Tibial nerve (tissue), 4 donors: ENCODE measurements at regions not wholly inside any gene's neighbourhood (a gene's known extent, or its start where the extent isn't known, plus 50 kb on each side); places are given as distances from the start of the nearest gene placed in this dataset.
A peak's percentile ranks its signal among the peaks of the same experiment; 100 is the strongest.

Experiments used
- DNase-seq, 2 donors: peaks; one replicate each; pipeline ENCODE4 v3.0.0-alpha.2; 2019; ENCODE audit warnings: low spot score in 2 of 2
- H3K27ac ChIP-seq, 4 donors: fragments of 200-600 bp; sonication (generic) in 3 of 4; one replicate each; pipeline ENCODE4 v1.5.1; 2017 to 2019; ENCODE audit warnings: mild to moderate bottlenecking in 1 of 4
- H3K27me3 ChIP-seq, 2 donors: fragments of 200-600 bp; sonication (generic) in 1 of 2; one replicate each; pipeline versions ENCODE4 v1.5.1 to v1.6.0; 2017 to 2019
- H3K36me3 ChIP-seq, 3 donors: fragments of 200-600 bp; sonication (generic); one replicate each; pipeline ENCODE4 v1.5.1; 2018 to 2019
- H3K4me1 ChIP-seq, 4 donors: fragments of 200-600 bp; sonication (generic) in 3 of 4; one replicate each; pipeline ENCODE4 v1.5.1; 2017 to 2019
- H3K4me3 ChIP-seq, 4 donors: fragments of 200-600 bp; sonication (generic) in 3 of 4; one replicate each; pipeline ENCODE4 v1.5.1; 2017 to 2019; ENCODE audit warnings: mild to moderate bottlenecking in 1 of 4, moderate library complexity in 1 of 4
- H3K9me3 ChIP-seq, 4 donors: fragments of 200-600 bp; sonication (generic) in 3 of 4; one replicate each; pipeline ENCODE4 v1.5.1; 2017 to 2019
- EP300 ChIP-seq, 2 donors: sonication (generic); formaldehyde crosslinking; IDR thresholded peaks; one replicate each; pipeline ENCODE4 v1.6.1; 2017; ENCODE audit warnings: antibody characterized with exemption in 2 of 2, mild to moderate bottlenecking in 1 of 2
- POLR2A ChIP-seq, 2 donors: fragments of 450-650 bp; IDR thresholded peaks; one replicate each; pipeline ENCODE4 v1.6.1; 2017; ENCODE audit warnings: antibody characterized with exemption in 2 of 2, mild to moderate bottlenecking in 2 of 2, moderate library complexity in 2 of 2
- WGBS, 2 donors: methylation state at CpG; one replicate each; pipeline ENCODE4 v1.1.5; 2018; 5-methylcytosine and 5-hydroxymethylcytosine counted together
- TF ChIP-seq, protein P1 (sequence below), 5 experiments: fragments of 200-600 bp in 3 of 5; fragments of 450-650 bp in 2 of 5; sonication (generic) in 3 of 5; IDR thresholded peaks; one replicate each; pipeline ENCODE4 v1.5.1; 2016 to 2019; ENCODE audit warnings: antibody characterized with exemption in 5 of 5, mild to moderate bottlenecking in 3 of 5, moderate library complexity in 2 of 5

DNA sequence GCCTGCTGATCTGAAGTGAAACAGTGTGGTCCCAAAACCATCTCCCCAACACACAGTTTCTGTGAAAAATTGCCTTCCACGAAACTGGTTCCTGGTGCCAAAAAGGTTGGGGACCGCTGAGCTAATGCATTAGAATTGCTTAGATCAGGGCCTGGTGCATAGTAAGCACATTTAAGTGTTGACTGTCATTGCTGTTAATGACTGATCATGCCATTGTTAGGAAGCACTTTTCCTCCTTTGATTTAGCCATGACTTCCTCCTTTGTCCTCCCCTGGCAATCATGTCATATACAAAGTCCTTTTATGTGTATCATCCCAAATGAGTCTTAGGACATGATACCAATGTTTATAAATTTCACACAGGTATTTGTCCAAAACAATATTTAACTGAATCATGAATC, 81.5 kb upstream of the ATP11B start:
- no peak overlapping the region for H3K27ac ChIP-seq
- H3K4me3 ChIP-seq = no peak overlapping the region
- no peaks in the 10 kb centered on the region for H3K4me1 ChIP-seq
- no peaks in the 10 kb centered on the region for H3K36me3 ChIP-seq
- 56 to 69% methylated on average over 2 of the region's 2 CpGs for WGBS, 2 donors
- no peak for DNase-seq
- H3K9me3 ChIP-seq = no peaks in the 10 kb centered on the region
- TF ChIP-seq, protein P1, sequence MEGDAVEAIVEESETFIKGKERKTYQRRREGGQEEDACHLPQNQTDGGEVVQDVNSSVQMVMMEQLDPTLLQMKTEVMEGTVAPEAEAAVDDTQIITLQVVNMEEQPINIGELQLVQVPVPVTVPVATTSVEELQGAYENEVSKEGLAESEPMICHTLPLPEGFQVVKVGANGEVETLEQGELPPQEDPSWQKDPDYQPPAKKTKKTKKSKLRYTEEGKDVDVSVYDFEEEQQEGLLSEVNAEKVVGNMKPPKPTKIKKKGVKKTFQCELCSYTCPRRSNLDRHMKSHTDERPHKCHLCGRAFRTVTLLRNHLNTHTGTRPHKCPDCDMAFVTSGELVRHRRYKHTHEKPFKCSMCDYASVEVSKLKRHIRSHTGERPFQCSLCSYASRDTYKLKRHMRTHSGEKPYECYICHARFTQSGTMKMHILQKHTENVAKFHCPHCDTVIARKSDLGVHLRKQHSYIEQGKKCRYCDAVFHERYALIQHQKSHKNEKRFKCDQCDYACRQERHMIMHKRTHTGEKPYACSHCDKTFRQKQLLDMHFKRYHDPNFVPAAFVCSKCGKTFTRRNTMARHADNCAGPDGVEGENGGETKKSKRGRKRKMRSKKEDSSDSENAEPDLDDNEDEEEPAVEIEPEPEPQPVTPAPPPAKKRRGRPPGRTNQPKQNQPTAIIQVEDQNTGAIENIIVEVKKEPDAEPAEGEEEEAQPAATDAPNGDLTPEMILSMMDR (IDR thresholded peaks at IDR 0.05) = no peak
- TF ChIP-seq EP300 (IDR thresholded peaks at IDR 0.05) (no peak), POLR2A (IDR thresholded peaks at IDR 0.05) (no peak)
- H3K27me3 ChIP-seq = no peaks in the 10 kb centered on the region

GRCh38 chr3:182713111-182713510, 80.2 kb upstream of the ATP11B start:
- H3K4me3 ChIP-seq = no peak overlapping the region
- H3K27ac ChIP-seq = no peak overlapping the region
- H3K9me3 ChIP-seq = no peaks in the 10 kb centered on the region
- no peaks in the 10 kb centered on the region for H3K36me3 ChIP-seq
- DNase-seq = no peak
- TF ChIP-seq POLR2A (IDR thresholded peaks at IDR 0.05) = no peak
- no peak for TF ChIP-seq EP300 (IDR thresholded peaks at IDR 0.05)
- TF ChIP-seq, protein P1 (IDR thresholded peaks at IDR 0.05) = no peak
- 81 to 86% methylated on average over 3 of the region's 3 CpGs for WGBS, 2 donors
- no peaks in the 10 kb centered on the region for H3K27me3 ChIP-seq
- H3K4me1 ChIP-seq = no peaks in the 10 kb centered on the region

- DNase-seq = peak in 1 of 2 donors; percentile 13
- Histone ChIP-seq H3K27me3 (no peaks in the 10 kb centered on the region), H3K4me3 (no peak overlapping the region), H3K4me1 (no peaks in the 10 kb centered on the region), H3K9me3 (no peaks in the 10 kb centered on the region), H3K36me3 (no peaks in the 10 kb centered on the region), H3K27ac (no peak overlapping the region)
- 46 to 51% methylated on average over 3 to 4 of the region's 4 CpGs for WGBS, 2 donors
- TF ChIP-seq POLR2A (IDR thresholded peaks at IDR 0.05) = no peak
- TF ChIP-seq, protein P1 (IDR thresholded peaks at IDR 0.05) = peak; percentile 49 to 67 (median 57)
Observed at GRCh38 chr3:182713743-182714517, 79.4 kb upstream of the ATP11B start.

- DNase-seq = no peak
- Histone ChIP-seq H3K4me3 (no peak overlapping the region), H3K27ac (no peak overlapping the region), H3K27me3 (no peaks in the 10 kb centered on the region), H3K4me1 (no peaks in the 10 kb centered on the region), H3K9me3 (no peaks in the 10 kb centered on the region), H3K36me3 (no peaks in the 10 kb centered on the region)
- TF ChIP-seq EP300 (IDR thresholded peaks at IDR 0.05) (no peak), POLR2A (IDR thresholded peaks at IDR 0.05) (no peak)
- TF ChIP-seq, protein P1 (IDR thresholded peaks at IDR 0.05) = no peak
- WGBS, 2 donors = 89 to 93% methylated on average over 2 of the region's 2 CpGs
Observed at GRCh38 chr3:182715006-182715405, 78.3 kb upstream of the ATP11B start.

DNA sequence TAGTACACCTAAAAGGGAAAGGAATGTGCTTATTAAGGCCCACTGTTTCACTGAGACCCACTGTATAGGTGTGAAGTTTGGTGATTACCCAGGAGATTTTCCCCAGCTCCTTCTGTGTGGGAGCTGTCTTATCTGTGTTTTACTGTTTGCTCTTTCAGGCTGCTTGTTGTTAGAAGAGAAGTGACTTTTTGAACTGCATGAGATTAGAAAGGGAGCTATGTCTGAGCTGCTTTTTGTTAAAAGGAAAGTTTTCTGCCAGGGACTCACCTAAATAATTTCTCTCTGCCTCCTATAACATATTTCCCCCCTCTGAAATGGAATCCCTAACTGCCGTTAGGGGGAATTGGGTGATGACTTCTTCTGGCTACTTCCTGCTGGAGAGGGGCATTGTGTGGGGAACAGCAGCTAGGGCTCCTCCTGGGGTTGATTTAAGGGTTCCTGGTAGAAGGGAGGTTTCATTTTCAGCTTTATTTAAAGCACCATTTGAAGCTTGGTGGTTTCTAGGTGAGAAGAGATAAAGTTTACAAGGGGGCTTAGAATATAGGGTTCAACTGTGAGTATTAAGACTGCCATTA, 77.1 kb upstream of the ATP11B start:
- Histone ChIP-seq H3K36me3 (no peaks in the 10 kb centered on the region), H3K4me1 (no peaks in the 10 kb centered on the region), H3K9me3 (no peaks in the 10 kb centered on the region), H3K27ac (no peak overlapping the region), H3K27me3 (no peaks in the 10 kb centered on the region), H3K4me3 (no peak overlapping the region)
- no peak for TF ChIP-seq POLR2A (IDR thresholded peaks at IDR 0.05)
- TF ChIP-seq, protein P1 (IDR thresholded peaks at IDR 0.05) = no peak
- no peak for TF ChIP-seq EP300 (IDR thresholded peaks at IDR 0.05)
- no peak for DNase-seq
- WGBS, 2 donors = 36 to 46% methylated on average over 1 of the region's 1 CpG
